NCI-H2171 treated with DMSO at 0.1 percent for 48 hours (cell line): ENCODE measurements at regions not wholly inside any gene's neighbourhood (a gene's known extent, or its start where the extent isn't known, plus 50 kb on each side); places are given as distances from the start of the nearest gene placed in this dataset.

Source experiments
- DNase-seq: peaks from one replicate; lab custom pipeline; 2025; lab: John Stamatoyannopoulos, UW

DNA sequence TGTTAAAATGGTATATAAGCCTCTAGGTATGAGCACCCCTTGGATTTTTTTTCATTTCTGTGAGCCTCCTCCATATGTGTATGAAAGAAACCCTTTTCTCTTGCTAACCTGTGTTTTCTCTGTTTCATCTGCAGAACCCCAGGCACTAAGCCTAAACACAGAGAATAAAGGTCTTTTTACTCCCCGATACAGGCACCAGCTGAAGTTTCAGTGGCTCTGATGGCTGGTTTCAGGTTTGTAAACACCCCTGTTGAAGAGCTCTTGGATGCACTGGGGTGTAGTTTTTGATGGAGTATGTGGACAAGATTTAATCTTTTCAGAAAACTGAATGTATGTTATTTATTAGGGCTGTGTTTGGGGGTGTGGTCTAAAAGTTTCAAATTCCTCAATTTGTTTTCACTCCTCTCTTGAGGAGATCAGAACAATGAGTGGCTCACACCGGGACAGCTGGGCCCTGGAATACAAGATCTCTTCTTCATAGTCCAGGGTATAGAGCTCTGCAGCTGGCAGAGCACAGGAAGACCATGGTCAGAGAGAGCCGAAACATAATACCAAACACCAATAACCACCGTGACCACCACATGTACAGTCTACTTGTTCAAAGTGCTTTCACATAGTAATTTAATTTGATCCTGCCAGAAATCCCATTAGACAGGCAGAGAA, 50.2 kb upstream of the VTCN1 start:
- no peak for DNase-seq
